A673 (cell line): ENCODE measurements at regions not wholly inside any gene's neighbourhood (a gene's known extent, or its start where the extent isn't known, plus 50 kb on each side); places are given as distances from the start of the nearest gene placed in this dataset.

Experiments used
- BruUV-seq: library from RNA; stranded (reverse); fragments of 400-500 nt; replicated peaks from 2 replicates; lab custom pipeline; 2021; lab: Mats Ljungman, UMichigan
- CTCF ChIA-PET: fragments of 300-600 bp; sonication (Branson Sonifier 250); formaldehyde crosslinking; loops from one replicate; lab custom pipeline; 2022; ENCODE audit warnings: antibody characterized with exemption; lab: Charles Lee
- POLR2A ChIA-PET: fragments of 300-600 bp; sonication (Branson Sonifier 250); formaldehyde crosslinking; loops from one replicate; lab custom pipeline; 2022; ENCODE audit warnings: antibody characterized with exemption; ENCODE audit not compliant: low non-redundant PET; lab: Charles Lee
- DNase-seq: peaks from one replicate; pipeline ENCODE4 v3.0.0-alpha.2; 2015; ENCODE audit warnings: low spot score
- H3K27ac ChIP-seq: fragments of 200-600 bp; sonication (generic); 2 replicates; pipeline ENCODE4 v1.5.1; 2016; ENCODE audit warnings: mixed run types, low read depth, mild to moderate bottlenecking, mixed read lengths, antibody characterized with exemption, low read length; ENCODE audit not compliant: poor library complexity, severe bottlenecking
- H3K27me3 ChIP-seq: fragments of 200-600 bp; sonication (generic); replicated peaks from 2 replicates; pipeline ENCODE4 v1.6.1; 2017; ENCODE audit warnings: mixed run types, low read depth, mild to moderate bottlenecking, mixed read lengths, antibody characterized with exemption, low read length; ENCODE audit not compliant: insufficient read depth, poor library complexity
- H3K36me3 ChIP-seq: fragments of 200-600 bp; sonication (generic); 2 replicates; pipeline ENCODE4 v1.6.1; 2016; ENCODE audit warnings: mixed run types, mild to moderate bottlenecking, mixed read lengths, antibody characterized with exemption, low read length; ENCODE audit not compliant: insufficient read depth, poor library complexity, severe bottlenecking
- H3K4me1 ChIP-seq: fragments of 200-600 bp; sonication (generic); 2 replicates; pipeline ENCODE4 v1.6.1; 2017; ENCODE audit warnings: mixed run types, mild to moderate bottlenecking, mixed read lengths, antibody characterized with exemption, low read length; ENCODE audit not compliant: insufficient read depth, poor library complexity, severe bottlenecking
- H3K4me3 ChIP-seq: fragments of 200-600 bp; sonication (generic); 2 replicates; pipeline ENCODE4 v1.5.1; 2016; ENCODE audit warnings: low read depth, mixed run types, mild to moderate bottlenecking, mixed read lengths, low read length; ENCODE audit not compliant: poor library complexity, severe bottlenecking
- H3K9me3 ChIP-seq: fragments of 200-600 bp; sonication (generic); 2 replicates; pipeline ENCODE4 v1.6.1; 2016; ENCODE audit warnings: mixed run types, low read depth, mild to moderate bottlenecking, mixed read lengths, antibody characterized with exemption, low read length; ENCODE audit not compliant: poor library complexity, severe bottlenecking
- EZH2 ChIP-seq: fragments of 200-600 bp; sonication (generic); IDR thresholded peaks from 2 replicates; pipeline ENCODE4 v1.6.1; 2017; ENCODE audit warnings: borderline replicate concordance, low read depth, mild to moderate bottlenecking, mixed read lengths, antibody characterized with exemption, low read length; ENCODE audit not compliant: poor library complexity, severe bottlenecking
- intact Hi-C: fragments of 100-400 bp; cut with micrococcal nuclease; formaldehyde crosslinking; loops from one replicate; pipeline ENCODE4 v1.10.0; 2022; ENCODE audit not compliant: unreplicated experiment
- TF ChIP-seq, protein P1 (sequence below): fragments of 300-800, 200-600 bp; sonication (generic); conservative IDR thresholded peaks from 2 replicates; pipeline ENCODE4 v1.5.1; 2017; ENCODE audit warnings: low read depth, mild to moderate bottlenecking, antibody characterized with exemption, low read length, moderate library complexity, mixed read lengths

DNA sequence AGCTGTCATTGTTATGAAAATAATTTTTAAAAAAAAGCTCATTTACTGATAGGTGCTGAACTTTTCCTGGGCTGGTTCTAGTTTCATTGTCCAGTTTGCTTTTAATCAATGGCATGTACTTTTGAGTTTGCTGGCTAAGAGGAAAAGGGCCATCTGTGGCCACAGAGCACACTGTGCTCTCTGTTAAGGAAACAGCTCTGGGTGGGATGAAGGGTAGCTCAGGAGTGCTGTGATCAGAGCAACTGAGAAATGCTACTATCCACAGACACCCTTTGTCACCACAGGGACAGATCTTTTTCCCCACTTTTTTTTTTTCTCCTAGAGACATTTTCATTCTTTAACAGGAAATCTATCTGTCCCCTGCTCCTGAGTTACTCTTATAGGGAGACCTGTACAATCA is 387.1 kb upstream of the PRICKLE1 start:
- Histone ChIP-seq H3K9me3 (no peaks in the 10 kb centered on the region), H3K4me3 (no peak overlapping the region), H3K36me3 (no peaks in the 10 kb centered on the region), H3K4me1 (peaks cover 6% of the 10 kb centered on the region), H3K27me3 (no peaks in the 10 kb centered on the region), H3K27ac (no peak overlapping the region)
- ChIA-PET CTCF (interaction anchor here (0.6 kb wide), 1 partner anchor 430 kb away, joined by 4 read pairs; no protein-coding TSS in a partner anchor), POLR2A (no interaction called here)
- peak; percentile 31 for DNase-seq
- no TSS peak for BruUV-seq
- TF ChIP-seq EZH2, result no peak
- TF ChIP-seq, protein P1, sequence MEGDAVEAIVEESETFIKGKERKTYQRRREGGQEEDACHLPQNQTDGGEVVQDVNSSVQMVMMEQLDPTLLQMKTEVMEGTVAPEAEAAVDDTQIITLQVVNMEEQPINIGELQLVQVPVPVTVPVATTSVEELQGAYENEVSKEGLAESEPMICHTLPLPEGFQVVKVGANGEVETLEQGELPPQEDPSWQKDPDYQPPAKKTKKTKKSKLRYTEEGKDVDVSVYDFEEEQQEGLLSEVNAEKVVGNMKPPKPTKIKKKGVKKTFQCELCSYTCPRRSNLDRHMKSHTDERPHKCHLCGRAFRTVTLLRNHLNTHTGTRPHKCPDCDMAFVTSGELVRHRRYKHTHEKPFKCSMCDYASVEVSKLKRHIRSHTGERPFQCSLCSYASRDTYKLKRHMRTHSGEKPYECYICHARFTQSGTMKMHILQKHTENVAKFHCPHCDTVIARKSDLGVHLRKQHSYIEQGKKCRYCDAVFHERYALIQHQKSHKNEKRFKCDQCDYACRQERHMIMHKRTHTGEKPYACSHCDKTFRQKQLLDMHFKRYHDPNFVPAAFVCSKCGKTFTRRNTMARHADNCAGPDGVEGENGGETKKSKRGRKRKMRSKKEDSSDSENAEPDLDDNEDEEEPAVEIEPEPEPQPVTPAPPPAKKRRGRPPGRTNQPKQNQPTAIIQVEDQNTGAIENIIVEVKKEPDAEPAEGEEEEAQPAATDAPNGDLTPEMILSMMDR, result no peak
- intact Hi-C loops, result no loop called here

DNA sequence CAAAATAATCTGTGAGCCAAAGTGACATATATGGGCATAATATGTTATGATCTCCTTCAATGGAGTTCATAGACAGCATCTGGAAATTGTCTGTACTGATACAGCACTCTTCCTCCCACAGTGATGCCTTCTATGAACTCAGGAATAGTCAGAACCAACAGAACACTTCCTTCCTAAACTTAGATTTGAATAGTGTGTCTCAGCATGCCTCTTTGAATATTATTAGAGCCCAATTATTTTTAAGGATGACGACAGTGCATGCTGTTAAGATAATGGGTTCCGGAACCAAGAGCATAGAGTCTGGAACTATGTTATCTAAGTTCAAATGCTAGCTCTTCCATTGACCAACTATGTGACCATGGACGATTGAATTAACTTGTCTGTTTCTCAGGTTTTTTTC is 386.6 kb upstream of the PRICKLE1 start:
- CTCF ChIA-PET, result interaction anchor here (0.6 kb wide), 1 partner anchor 430 kb away, joined by 4 read pairs; no protein-coding TSS in a partner anchor
- Histone ChIP-seq H3K4me1 (peaks cover 6% of the 10 kb centered on the region), H3K36me3 (no peaks in the 10 kb centered on the region), H3K4me3 (no peak overlapping the region), H3K27me3 (no peaks in the 10 kb centered on the region), H3K9me3 (no peaks in the 10 kb centered on the region), H3K27ac (no peak overlapping the region)
- intact Hi-C loops, result no loop called here
- no peak for TF ChIP-seq EZH2
- TF ChIP-seq, protein P1, result no peak
- DNase-seq, result peak; percentile 61
- POLR2A ChIA-PET, result interaction anchor here (0.6 kb wide), 1 partner anchor 525 kb away, joined by 3 read pairs; no protein-coding TSS in a partner anchor
- no TSS peak for BruUV-seq

DNA sequence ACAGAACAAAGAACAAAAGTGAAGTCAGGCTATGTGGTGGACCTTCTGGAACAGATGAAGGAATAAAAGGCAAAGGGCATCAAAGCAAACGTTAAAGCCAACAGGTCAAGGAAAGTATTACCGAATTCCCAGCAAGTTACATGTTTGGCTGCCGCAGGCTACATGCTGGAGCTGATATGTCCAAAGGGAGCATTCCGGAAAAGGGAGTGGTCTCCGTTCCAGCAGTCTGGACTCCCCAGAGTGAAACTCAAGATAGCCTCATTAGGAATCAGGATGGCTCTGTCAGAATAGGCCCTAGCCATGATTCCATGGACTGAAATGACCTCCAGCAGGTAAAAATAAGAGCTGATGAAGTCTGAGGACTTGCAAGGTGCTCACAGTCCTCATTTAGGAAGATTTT is 379.8 kb upstream of the PRICKLE1 start:
- intact Hi-C loops, result no loop called here
- Histone ChIP-seq H3K4me1 (no peaks in the 10 kb centered on the region), H3K27me3 (no peaks in the 10 kb centered on the region), H3K36me3 (no peaks in the 10 kb centered on the region), H3K9me3 (no peaks in the 10 kb centered on the region), H3K27ac (no peak overlapping the region), H3K4me3 (no peak overlapping the region)
- ChIA-PET CTCF (no interaction called here), POLR2A (no interaction called here)
- no TSS peak for BruUV-seq
- no peak for DNase-seq
- TF ChIP-seq, protein P1, result no peak
